ENCODE measurements at regions not wholly inside any gene's neighbourhood (a gene's known extent, or its start where the extent isn't known, plus 50 kb on each side); places are given as distances from the start of the nearest gene placed in this dataset.

DNA sequence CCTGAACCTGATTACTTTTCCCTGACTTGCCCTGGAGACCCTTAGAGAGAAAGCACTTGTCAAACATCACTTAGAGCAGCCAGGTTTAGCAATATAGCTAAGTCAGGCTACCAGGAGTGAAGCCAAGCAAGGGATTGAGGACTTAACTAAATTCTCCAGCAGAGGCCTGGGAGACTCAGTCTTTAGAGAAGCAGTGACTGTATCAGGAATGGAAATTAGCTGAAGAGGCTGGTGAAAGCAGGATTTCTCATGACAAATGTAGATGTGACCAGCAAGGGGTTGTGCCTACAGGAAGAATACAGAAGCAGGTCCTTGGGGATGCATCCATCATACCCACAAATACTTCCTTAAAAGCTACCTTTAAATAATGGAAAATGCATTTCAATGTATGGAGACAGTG is 368.9 kb upstream of the MEIS1 start:
- TF ChIP-seq CTCF (IDR thresholded peaks at IDR 0.05; ENCODE audit: low read depth, low read length, missing control alignments) = no peak
- H3K4me3 ChIP-seq (replicated peaks; ENCODE audit: low read depth, low read length) = no peak overlapping the region
- no peak for DNase-seq (ENCODE audit: extremely low read depth, low read depth)

DNA sequence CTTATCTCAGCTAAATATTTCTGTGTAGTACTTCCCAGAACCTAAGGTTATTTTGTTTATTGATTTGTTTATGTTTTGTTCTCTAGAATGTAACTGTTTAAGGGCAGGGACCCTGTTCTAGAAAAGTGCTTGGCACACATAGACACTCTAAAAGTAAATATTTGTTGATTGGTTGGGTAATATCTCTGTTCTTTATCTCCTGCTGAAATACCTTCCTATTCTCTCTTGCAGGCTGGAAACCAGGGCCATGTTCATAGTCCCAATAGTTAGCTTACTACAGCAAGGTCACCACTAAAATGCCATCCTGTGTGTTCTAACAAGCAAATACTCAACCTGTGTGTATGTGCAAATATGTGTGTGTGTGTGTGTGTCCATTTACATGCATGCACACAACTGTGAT is 375.6 kb upstream of the MEIS1 start:
- DNase-seq (ENCODE audit: extremely low read depth, low read depth) = no peak
- no peak for TF ChIP-seq CTCF (IDR thresholded peaks at IDR 0.05; ENCODE audit: low read depth, low read length, missing control alignments)
- H3K4me3 ChIP-seq (replicated peaks; ENCODE audit: low read depth, low read length) = no peak overlapping the region

- no peak overlapping the region for H3K4me3 ChIP-seq (replicated peaks; ENCODE audit: low read depth, low read length)
- TF ChIP-seq CTCF (IDR thresholded peaks at IDR 0.05; ENCODE audit: low read depth, low read length, missing control alignments) = no peak
- DNase-seq (ENCODE audit: extremely low read depth, low read depth) = no peak
Observed at GRCh38 chr2:66058675-66059074, 376.2 kb upstream of the MEIS1 start.

DNA sequence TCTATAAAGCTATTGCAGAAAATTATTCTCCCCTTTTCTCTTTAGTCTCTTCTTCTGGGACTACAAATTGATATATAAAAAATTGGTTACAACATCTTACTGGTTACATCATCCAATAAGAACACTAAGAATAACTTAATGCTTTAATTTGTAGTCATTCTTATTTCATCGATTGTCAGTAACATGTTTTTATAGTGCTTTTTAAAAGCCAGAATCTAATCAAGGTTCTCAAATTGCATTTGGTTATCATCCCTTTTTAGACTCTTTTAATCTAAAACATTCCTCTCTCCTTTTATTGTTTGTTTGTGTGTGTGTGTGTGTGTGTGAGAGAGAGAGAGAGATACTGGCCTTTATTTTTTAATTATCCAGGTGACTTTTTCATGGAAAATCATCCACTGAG is 377.1 kb upstream of the MEIS1 start:
- no peak for TF ChIP-seq CTCF (IDR thresholded peaks at IDR 0.05; ENCODE audit: low read depth, low read length, missing control alignments)
- H3K4me3 ChIP-seq (replicated peaks; ENCODE audit: low read depth, low read length) = no peak overlapping the region

DNA sequence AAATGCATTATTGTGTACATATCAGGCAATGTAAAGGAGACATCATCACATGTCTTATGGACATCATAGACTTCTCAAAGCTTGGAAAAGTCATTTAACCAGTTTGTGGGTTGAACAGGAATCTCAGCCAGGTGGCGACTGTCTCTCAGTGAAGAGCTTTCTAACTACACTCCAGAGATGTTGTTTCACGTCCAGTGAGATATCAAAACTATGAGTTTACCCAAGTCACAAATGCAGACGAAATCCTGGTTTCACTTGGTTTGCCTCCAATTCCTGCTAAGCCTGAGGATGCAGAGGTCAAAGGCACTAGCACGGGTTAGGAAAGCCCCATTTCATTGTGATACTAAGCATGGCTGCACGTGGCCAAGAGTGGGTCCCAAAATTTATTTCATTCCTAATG is 384.5 kb upstream of the MEIS1 start:
- TF ChIP-seq CTCF (IDR thresholded peaks at IDR 0.05; ENCODE audit: low read depth, low read length, missing control alignments) = no peak
- DNase-seq (ENCODE audit: extremely low read depth, low read depth) = no peak
- H3K4me3 ChIP-seq (replicated peaks; ENCODE audit: low read depth, low read length) = no peak overlapping the region

More for the DNA sequence above, 377.1 kb upstream of the MEIS1 start:
- no peak for DNase-seq (ENCODE audit: extremely low read depth, low read depth)

- no peak for TF ChIP-seq CTCF (IDR thresholded peaks at IDR 0.05; ENCODE audit: low read depth, low read length, missing control alignments)
- no peak for DNase-seq (ENCODE audit: extremely low read depth, low read depth)
- H3K4me3 ChIP-seq (replicated peaks; ENCODE audit: low read depth, low read length) = no peak overlapping the region
Observed at GRCh38 chr2:66048667-66049066, 386.3 kb upstream of the MEIS1 start.

DNA sequence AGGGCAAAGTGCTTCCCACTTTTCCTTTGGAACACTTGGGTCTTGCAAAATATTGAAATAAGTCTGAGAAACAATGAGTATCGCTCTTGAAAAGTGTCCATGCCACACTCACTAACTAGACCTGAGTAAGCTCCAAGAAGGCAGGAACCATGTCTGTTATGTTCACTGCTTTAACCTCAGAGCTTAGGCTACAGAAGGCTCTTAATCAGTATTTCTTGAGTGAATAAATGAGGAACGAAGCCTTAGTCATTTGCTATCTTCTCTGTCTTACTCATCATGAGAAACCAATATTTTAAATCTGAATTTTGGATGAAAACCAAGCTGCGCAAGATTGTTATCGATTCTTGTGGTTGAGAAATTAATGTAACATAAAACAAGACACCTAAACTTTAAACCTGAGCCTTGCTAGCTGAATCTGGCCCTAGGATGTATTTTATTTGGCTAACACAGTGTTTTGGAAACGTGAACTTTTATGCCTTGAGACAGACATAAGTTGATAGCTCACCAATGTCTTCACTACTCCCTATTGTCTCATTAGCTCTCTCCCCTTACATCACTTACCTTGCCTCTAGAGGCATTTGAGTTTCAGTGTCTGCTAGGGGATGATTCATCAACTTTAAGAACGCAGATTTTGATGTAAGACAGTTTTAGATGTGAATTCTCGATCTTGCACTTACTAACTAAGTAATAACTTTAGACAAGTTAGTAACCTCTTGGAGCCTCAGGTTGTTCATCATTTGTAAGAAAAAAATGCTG is 392.8 kb upstream of the MEIS1 start:
- no peak overlapping the region for H3K4me3 ChIP-seq (replicated peaks; ENCODE audit: low read depth, low read length)
- DNase-seq (ENCODE audit: extremely low read depth, low read depth) = no peak
- TF ChIP-seq CTCF (IDR thresholded peaks at IDR 0.05; ENCODE audit: low read depth, low read length, missing control alignments) = no peak

Data from HFF-Myc (cell line).